Inferior parietal cortex (tissue), 1 donor: ENCODE measurements at regions not wholly inside any gene's neighbourhood (a gene's known extent, or its start where the extent isn't known, plus 50 kb on each side); places are given as distances from the start of the nearest gene placed in this dataset.
"Not testable (repeated sequence)": the region's sequence is repeated elsewhere in the genome, so short reads cannot be mapped to it uniquely, and the experiment has no call there.

ENCODE experiments used
- DNase-seq: peaks from one replicate; pipeline ENCODE4 v3.0.0-alpha.2; 2016; ENCODE audit errors: extremely low spot score

- DNase-seq = no peak
Observed at GRCh38 chr1:83512373-83513193, 486.3 kb downstream of the TTLL7 start.

- no peak for DNase-seq
Observed at GRCh38 chr1:83511146-83511726, 487.7 kb downstream of the TTLL7 start.

GRCh38 chr1:83509301-83509781, 489.6 kb downstream of the TTLL7 start:
- DNase-seq = no peak

GRCh38 chr1:83508485-83509151, 490.3 kb downstream of the TTLL7 start:
- DNase-seq = no peak

- no peak for DNase-seq
Observed at GRCh38 chr1:83505148-83505547, 493.8 kb downstream of the TTLL7 start.

DNA sequence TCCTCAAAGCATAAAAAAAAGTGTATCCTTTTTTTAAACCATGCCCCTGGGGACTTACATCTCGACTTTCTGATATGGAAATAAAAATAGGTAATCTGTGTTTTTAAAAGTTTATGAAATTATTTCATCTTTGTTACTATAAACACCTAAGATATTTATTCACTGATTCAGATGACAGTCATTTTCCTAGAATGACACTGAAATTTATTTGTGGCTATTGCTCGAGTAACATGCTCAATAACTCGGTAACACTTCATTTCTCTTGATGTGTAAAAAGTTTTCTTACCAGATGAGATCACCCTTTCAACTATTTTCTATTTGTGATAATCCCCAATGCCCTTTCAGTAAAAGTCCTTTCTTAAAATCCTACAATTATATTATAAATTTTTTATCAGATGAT, 495.8 kb downstream of the TTLL7 start:
- no peak for DNase-seq

DNA sequence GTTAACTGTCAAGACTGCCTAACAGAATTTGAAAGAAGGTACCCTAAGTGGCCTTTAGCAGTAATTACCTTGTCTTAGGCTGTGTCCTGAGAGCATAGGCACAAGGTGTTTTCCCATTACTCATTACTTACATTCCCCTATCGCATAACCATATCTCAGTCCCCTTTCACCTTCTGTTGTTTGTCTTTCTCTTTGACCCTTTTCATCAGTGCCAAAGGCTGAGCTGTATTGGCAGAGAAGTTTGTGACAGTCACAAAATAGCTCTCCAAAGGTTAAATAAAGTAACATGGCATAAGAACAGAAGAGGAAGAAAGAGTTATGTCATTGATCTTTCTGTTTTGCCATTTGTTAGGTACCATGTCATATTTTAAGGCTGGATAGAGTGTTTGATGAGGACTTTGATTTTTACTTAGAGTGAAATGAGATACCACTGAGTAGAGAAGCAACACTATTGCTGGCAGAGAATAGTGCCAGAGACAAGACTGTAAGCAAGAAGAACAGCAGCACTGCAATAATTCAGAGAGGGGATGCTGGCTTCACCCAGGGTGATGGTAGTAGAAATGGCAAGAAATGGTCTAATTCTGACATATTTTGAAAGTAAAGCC, 497.8 kb downstream of the TTLL7 start:
- no peak for DNase-seq

DNA sequence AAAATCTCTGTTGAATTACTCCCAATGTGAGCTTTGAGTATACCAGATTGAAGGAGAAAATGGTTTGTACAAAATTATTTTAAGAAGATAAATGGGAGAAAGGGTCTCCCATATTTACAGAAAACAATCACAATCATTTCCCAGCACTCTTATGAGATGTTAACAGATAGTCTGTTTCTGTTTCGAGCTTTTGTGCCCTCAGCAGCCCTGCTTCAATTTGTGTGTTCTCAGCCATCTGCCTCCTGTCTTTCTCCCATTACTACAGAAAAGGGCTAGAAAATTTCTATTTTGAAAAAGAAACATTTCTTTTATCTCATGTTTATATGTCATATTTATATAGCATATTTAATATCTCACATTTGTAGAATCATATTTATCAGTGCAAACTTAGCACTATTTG, 498.4 kb downstream of the TTLL7 start:
- DNase-seq = no peak

DNA sequence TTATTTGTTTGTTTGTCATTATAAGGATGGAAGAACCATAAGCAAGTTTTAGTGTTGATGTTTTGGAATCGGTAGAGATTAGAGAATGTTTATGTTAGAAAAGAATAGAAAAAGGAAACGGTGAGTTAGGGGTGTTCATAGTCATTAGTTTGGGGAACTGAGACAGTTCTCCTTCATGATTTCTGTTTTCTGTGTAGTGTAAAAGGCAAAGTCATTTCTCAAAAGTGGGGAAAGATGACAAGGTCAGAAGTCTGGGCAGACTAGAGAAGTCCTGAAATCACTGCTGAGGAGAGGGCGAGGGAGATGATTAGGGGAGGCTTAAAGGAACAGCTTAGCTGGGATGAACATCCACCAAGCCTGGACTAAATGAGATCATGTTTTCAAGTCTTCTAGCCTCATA, 498.9 kb downstream of the TTLL7 start:
- no peak for DNase-seq

DNA sequence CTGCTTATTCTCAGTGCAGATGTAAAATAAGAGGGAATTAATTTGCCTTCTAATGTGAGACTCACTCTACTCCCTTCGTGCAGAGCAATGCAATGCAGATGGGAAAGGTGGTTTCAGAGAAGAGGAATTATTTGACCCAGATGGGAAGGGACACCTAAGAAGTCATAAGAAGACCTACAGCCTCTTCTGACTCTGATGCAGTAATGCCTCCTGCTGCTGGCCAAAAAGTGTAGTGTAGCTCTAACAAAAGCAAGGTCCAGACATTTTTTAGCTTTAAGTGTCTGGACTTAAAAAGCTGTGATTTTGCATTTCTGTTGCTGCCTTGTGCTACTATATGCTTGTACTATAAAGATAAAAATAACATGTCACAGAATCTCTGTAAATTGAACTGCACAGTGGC, 501.4 kb downstream of the TTLL7 start:
- no peak for DNase-seq

DNA sequence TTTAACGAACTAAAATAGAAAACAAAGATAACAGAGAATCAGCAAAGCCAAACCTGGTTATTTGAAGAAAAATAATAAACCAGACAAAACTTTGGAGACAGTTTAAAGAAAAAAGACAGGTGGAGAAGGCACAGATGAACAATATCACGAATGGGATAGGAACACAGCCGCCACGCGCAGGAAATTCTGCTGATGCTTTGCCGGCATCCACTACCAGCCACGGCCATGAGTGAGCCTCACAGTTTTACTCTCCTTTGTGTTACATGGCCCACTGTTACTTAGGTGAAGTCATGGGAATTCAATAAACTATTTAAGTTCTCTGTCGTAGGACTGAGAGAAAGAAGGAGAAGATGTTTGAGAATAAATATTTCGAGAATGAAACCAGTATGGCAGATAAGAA, 503.4 kb downstream of the TTLL7 start:
- DNase-seq = no peak

GRCh38 chr1:83493633-83494032, 505.3 kb downstream of the TTLL7 start:
- no peak for DNase-seq

GRCh38 chr1:83491930-83492329, 507.0 kb downstream of the TTLL7 start:
- no peak for DNase-seq

DNA sequence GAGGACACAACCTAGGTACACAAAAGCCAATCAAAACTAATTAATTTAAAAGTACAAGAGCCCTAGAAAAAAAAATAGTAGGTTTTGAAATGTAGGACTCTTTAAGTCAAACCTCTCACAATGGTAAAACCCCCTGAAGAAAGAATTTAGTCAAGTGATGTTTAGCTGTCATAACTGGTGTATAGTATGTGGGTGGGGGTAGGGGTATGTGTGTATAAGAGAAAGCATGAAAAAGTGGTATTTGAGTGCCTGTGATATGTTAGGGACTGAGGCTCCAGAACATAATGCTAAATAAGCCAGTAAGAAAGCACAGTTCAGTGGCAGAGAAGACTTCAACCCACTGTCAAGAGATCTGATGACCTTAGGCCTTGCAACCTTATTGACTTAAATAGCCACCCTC, 507.9 kb downstream of the TTLL7 start:
- DNase-seq = no peak

GRCh38 chr1:83488105-83488504, 510.8 kb downstream of the TTLL7 start:
- DNase-seq = not testable (repeated sequence)

DNA sequence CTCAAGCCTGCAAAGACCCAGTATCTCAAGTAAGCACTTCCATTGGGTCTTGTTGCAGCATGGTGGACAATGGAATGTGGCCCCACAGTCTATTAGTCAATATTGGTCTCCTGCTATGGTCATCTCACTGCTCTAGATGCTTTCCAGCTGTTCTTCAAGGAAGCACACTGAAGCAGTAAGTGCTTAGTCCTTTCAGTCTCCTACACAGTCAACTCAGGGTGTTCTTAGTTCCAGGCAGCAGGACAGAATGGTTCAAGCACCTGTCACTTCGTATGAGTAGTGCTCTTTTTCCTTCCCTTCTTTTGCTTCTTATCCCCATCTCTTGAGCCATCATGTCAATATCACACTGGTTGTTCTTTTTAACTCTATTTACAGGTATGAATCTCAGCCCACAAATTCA, 511.5 kb downstream of the TTLL7 start:
- DNase-seq = not testable (repeated sequence)

DNA sequence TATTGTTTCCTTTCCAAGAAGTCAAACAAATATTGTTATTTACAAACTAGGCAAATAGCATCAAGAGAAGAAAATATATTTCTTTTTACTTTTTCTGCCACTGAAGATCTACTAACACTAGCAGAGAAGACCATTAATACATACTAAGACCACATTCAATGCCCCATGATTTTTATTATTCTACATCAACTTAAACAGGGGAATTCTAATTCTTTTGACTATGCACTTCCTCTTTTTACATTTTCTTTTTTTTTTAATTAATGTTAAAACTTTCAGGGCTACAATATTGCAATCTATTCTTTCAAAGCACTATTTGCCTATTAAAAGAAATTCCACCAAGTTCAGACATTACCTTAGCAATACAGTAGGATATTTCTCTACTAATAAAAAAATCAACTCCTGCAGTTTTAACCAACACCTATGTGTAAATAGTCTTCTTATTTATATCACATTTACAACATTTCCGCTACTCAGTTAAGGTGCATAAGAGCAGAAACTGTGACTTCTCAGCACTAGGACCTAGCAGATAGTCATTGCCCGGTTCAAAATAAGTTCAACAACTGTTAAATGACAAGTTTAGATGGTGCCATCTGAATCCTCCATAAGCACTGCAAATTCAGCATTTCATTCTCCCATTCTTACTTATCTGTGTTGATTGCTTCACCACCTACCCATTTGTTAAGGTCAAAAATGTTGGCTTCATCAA, 513.5 kb downstream of the TTLL7 start:
- DNase-seq = not testable (repeated sequence)

GRCh38 chr1:83481284-83481683, 517.6 kb downstream of the TTLL7 start:
- DNase-seq = not testable (repeated sequence)

GRCh38 chr1:83479591-83480239, 519.2 kb downstream of the TTLL7 start:
- not testable (repeated sequence) for DNase-seq

GRCh38 chr1:83478127-83478526, 520.8 kb downstream of the TTLL7 start:
- DNase-seq = not testable (repeated sequence)

- not testable (repeated sequence) for DNase-seq
Observed at GRCh38 chr1:83476518-83476917, 522.4 kb downstream of the TTLL7 start.
